GM19438 (cell line): ENCODE measurements at regions not wholly inside any gene's neighbourhood (a gene's known extent, or its start where the extent isn't known, plus 50 kb on each side); places are given as distances from the start of the nearest gene placed in this dataset.

Experiments
- ATAC-seq: cut with Tn5 transposase; IDR thresholded peaks from one replicate; pipeline ENCODE4 v1.9.1; 2021; ENCODE audit warnings: low read depth; ENCODE audit not compliant: unreplicated experiment

DNA sequence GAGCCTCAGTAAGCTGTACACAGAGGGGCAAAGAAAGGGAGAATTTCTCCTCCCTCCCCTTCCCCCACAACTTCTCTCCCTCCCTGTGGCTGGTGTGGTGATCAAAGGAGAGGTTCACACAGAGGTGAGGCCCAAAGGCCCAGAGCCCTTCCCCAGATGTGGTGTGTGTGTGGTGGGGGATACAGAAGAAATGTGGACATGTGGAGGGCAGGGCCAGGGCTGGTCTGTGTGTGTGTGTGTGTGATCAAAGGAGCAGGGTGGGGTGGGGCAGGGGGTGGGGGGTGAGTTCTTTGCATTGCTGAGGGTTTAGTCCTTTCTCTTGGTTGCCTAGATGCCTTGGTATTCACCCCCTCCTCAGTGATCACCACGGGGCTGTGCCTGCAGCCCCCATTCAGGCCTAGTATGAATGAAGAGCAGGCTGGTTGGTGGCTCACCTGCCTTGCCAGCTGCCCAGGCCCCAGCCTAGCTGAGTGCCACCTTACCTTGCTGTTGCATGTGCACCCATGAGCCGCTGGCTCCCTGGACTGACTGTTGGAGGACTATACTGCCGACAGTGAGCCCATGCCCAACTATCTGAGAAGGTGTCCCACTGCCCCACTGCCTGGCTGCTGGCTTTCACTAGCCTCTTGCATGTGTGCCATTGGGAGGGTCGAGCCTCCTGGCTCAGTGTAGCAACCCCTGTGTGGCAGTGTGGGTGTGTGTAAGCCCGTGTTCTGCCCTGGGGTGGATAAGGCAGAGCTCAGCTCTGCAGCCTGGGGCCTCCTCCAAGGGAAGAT, 101.9 kb downstream of the EFNB1 start:
- no peak for ATAC-seq

DNA sequence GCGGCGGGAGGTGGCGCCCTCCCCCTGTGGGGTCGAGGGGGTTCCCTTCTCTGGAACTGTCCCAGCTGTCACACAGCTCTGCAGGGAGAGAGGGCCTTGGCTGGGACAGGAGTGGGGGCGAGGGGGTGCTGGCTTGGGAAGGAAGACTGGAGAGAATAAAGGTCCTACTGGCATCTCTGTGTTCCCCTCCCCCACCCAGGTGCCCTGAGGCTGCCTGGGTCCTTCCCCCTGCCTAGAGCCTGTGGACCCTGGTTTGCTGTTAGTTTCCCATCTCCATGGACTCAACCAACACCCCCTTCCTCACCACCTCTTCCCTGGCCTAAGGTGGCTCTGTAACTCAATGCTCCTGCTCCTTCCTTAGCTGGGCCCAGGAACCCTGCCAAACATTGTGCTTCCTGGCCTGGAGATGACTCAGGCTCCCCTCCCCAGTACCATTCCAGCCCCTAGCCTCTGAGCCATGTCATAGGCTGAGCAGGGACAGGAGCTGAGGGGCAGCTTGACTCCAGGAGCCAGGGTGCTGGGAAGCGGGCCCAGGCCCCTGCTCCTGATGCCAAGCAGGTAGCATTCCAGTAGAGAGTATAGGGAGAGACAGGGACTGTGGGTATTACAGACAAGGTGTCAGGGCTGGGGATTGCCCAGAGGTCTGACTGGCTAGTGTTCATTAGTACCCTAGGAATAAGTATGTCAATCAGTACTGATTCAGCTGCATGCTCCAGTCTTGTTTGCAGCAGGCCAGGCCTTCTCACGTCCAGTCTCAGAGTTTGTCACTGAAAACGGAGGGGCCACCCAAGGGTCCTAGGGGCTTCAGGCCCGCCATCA, 100.7 kb downstream of the EFNB1 start:
- no peak for ATAC-seq

DNA sequence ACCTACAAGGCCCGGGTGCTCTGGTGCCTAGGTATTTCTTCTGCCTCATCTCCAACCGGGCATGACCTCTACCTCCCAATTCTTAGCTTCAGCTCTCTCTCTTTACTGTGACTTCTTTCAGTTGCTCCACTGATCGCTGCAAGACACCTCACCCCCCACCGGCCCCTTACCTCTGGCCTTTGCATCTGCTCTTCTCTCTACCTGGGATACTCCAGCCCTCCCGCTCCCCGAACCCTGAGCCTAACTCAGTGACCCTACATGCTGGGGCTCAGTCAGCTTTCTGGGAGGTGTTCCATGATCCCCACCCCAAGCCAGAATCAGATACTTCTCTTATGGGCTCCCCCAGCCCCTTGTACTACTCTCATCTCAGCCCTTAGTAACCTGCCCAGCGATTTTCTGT, 99.6 kb downstream of the EFNB1 start:
- ATAC-seq: no peak

DNA sequence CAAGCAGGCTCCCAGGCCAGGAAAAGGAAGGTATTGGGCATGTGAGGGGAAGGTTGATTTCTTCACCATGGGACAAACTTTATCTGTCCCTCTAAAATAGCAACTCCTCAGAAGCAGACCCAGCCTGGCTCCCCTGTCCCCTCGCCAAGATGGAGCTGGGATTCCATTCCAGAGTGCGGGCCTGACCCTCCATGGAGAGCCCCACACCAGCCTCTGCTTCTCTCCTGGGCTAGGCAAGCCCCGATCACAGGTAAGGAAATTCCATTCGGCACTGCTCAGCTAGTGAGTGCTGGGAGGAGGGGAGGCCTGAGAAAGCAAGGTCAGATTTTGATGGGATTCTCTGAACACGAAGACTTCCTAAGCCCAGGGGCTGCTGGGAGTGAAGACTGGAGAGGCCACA, 98.4 kb downstream of the EFNB1 start:
- ATAC-seq: no peak

DNA sequence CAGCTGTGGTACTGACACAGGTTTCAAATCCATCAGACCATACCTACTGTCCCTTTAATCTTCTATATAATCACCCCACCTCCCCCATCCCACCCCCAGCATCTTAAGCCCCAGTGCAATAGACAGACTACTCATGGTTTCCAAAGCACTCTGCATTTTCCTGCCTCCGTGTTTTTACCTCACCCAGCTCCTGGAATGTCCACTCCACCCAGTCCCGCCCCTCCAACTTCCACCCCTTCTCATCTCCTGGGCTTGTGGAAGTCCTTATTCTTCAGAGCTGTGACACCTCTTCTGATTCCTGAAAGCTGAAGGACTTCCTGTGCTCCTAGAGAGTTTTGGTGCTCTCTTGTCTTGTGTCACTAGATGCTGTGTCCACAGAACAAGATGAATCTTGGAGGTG, 94.3 kb downstream of the EFNB1 start:
- no peak for ATAC-seq

DNA sequence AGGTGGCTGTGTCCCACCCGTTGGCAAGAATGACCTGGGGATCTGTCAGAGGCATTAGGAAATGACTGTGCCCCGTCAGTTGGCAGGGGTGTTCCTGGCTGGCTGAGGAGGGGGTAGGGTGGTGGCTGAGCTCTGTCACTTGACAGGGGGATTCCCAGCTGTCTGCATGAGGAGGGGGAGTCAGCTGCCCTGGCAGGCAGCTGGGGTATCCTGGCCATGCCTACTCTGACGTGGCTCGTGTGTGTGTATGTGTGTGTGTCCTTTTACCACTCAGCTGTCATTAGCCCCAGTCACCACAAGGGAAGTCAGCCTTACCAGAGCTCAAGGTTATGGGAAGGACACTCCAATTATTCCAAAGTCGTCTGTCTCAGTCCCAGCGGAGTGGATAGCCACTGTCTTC, 93.2 kb downstream of the EFNB1 start:
- ATAC-seq: no peak

DNA sequence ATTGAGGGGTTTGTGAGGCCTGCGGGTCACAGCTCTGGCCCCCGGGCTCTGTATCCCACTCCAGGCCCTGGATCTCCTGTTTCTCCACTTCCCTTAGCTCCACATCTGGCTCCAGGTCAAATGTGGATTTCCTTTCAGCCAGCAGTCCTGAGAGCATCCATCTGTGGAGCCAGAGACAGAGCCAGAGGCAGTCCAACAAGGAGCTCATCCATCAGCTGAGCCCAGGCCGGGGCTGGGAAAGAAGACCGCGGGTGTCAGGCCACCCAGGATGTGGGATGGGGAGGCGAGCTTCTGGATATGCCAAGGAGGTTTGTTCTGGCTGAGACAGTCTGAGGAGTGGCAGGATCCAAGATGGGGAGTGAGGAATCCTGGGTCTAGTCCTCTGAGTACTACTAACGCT, 91.7 kb downstream of the EFNB1 start:
- ATAC-seq: no peak

DNA sequence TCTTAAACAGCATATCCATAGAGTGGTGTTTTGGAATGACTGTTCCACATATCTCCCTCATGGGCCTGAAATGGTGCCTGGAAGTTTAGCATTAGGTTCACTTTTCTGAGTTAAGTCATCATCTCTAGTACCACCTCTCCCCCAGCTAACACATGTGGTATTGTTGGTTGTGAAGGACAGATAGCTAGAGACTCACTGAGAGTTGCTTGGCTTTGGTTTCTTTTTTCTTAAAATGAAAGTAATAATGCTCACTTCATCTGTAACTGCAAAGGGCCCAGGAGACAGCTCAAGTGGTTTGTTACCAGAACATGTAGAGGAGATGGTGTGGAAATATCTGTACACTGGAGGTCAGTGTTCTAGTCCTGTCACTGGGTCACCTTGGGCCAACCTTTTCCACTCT, 90.9 kb downstream of the EFNB1 start:
- ATAC-seq: no peak

DNA sequence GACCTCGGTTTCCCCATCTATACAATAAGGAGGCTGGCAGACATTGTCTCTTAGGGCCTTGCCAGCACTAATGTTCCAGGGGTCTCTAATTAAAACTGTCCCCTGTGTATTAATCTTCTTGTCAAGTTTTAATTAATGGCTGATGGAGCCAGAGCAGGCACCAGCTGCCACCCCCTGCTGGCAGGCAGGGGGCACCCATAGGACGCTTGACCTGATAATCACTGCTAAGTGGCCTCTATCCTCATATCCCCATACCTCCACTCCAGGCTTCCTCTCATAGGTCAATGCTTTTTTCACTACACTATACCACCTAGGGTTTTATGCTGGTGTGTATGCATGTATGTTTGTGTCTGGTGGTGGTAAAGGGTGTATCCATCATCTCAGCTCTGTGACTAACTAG, 89.4 kb downstream of the EFNB1 start:
- ATAC-seq: no peak

DNA sequence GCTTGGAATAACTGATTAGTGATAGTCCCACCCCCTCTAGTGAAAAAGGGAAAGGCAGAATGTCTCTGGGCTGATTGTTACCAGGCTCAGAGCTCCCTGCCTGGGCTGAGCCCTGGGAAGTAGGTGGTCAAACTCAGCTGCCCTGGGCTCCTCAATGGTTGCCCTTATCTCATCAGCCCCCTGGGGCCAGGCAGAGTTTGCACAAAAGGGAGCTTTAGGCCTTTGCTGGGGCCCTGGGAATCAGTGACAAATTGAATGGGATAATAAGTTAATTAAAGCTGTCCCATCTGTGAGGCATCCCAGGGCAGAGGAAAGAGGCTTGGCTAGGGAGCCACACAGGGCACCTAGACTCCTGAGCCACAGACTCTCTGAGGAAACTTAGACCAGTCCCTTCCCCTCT, 89.0 kb downstream of the EFNB1 start:
- ATAC-seq: no peak

DNA sequence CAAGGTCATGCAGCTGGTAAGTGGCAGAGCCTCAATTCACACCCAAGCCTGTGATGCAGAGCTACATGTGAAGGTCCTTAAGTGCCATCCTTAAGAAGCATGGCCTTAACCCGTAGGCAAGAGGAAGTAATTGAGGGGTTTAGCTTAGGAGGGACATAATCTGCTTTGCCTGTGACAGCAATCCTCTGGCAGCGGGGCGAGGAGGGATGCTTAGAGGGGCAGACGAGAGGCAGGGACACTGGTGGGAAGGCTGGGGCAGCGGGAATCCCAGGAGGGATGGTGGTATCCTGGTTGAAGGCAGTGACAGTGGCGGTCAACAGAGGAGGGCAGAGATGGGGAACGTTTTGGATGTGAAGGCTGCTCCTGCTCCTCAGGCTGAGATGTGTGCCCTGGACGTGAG, 88.1 kb downstream of the EFNB1 start:
- no peak for ATAC-seq

DNA sequence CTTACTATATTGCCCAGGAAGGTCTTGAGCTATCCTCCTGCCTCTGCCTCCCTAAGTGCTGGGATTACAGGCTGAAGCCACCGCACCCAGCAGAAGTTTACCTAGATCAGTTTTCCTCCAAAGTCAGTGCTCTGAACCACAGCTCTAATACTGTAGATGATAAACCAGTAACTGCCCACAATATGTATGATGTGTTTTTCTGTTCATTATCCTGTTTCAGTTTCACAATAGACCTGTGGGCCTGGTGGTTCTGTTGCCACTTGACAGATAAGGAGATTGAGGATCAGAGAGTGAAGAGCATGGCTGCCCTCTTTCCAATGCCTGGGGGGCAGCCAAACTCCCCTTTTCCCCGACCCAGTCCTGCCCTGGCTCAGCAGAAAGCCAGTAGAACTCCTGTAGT, 87.0 kb downstream of the EFNB1 start:
- ATAC-seq: peak; percentile 72

DNA sequence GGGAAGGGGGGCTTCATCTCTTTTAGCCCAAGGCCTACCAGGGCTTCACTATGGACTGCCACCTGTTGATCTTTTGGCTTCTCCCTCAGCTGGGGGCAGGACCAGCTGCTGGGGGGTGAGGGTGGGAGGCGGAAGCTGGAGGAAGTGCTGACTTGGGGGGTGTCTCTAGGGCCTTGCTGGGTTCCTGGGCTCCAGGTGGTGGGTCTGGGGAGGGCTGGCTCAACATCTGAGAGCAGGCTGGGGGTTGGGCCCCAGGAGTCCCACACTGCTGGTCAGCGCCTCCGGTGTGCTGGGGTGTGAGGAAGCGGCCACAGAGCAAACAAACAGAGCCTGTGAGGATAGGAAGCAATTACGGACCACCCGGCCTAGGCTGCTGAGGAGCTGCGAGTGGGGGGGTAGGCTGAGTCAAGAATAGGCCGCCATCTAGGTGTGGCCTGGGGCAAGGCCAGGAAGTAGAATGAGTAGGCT, 85.7 kb downstream of the EFNB1 start:
- ATAC-seq: no peak

DNA sequence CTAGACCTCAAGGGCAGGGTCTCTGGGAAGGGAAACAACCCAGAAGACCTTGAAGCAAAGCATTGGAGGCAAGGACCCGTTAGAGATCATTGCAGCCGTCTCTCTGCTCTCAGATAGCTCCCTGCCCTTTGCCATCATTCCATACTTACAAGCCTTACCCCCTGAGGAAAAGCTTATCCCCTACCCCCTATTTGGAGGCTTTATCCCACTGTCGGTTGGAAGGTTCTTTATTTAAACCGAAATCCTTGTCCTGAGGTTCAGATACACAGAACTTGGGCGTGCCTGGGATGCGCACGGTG, 84.4 kb downstream of the EFNB1 start:
- ATAC-seq: no peak

DNA sequence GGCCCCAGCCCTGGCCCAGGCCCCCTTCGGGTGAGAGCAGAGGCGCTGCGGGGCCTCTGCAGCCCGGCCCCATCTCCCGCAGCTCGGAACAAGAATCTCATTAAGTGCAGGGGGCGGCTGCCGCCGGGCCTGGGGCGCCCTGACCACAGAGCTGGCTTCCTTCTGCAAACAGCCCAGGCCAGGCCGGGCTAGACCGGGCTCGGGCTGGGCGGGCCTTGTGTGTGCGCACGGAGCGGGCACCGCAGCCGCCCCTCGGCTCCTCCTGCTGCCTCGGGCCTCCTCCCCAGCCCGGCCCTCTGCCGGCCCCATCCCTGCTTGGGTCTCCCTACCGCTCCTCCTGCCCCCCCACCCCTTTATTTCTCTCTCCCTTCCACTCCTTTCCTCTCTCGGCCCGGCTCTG, 83.3 kb downstream of the EFNB1 start:
- ATAC-seq: no peak

DNA sequence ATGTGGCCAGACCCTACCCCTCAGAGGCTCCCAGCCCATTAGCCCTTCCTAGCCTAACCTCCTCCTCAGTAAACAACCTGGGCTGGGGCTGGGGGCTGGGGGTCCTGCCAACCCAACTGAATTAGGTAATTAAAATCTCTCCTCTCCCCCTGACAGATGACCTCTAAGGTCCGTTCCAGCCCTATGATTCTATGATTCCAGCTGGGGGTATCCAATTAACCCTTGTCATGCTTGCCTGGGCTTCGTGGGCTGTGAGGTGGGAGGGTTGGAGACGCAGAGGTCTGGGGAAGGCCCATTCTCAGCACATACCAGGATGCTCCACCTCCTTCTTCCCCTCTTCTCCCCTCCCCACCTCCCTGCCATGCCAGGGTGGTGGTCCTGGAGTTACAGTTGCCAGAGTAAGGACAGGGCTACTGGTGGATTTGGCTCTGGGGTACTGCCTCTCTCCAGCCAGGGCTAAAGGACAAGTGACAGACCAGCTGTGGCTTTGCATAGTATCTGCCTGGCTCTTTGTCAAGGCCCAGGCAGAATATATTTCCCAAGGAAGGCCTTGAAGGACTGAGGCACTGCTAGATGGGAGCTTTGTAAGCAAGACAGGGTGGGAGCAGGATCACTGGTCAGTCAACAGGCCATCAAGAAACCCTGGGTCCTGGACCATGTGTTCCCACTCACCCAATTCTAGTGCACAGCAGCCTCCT, 82.1 kb downstream of the EFNB1 start:
- ATAC-seq: no peak

DNA sequence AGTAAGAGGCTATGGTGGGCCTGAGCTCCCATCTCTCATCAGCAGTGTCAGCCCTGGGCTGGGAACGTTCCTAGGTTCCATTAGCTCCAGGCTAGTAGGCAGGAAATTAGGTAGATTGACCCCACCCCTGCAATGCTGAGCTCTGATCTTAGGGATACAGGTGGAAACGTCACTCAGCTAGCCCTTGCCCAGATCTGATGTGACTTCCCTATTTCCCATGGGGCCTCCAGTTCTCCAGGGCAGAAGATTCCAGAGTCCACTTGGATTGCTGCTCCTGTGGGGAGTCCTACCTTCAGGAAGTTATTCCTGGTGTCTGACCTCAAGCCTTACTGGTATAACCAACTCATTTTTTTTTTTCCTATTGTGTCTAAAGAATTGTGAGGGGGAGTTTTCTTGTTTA, 81.1 kb downstream of the EFNB1 start:
- no peak for ATAC-seq

DNA sequence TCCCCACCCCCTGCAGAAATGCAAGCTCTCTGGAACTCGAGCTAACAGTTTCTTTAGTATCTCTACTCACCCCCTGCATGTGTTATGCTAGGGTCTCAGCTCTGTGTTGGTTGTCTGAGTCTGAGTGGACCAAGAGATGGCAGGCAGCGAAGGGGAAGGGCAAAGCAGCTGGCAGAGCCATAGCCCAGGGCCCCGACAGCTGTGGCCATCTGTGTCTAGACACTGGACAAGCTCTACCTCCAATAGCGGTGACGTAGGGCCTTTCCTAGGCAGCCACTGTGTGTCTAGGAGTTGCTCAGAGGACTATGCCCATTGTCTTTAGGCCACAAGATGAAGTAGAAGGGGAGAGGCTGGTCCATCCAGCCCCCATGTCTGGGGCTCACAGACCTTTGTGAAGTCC, 79.2 kb downstream of the EFNB1 start:
- no peak for ATAC-seq

DNA sequence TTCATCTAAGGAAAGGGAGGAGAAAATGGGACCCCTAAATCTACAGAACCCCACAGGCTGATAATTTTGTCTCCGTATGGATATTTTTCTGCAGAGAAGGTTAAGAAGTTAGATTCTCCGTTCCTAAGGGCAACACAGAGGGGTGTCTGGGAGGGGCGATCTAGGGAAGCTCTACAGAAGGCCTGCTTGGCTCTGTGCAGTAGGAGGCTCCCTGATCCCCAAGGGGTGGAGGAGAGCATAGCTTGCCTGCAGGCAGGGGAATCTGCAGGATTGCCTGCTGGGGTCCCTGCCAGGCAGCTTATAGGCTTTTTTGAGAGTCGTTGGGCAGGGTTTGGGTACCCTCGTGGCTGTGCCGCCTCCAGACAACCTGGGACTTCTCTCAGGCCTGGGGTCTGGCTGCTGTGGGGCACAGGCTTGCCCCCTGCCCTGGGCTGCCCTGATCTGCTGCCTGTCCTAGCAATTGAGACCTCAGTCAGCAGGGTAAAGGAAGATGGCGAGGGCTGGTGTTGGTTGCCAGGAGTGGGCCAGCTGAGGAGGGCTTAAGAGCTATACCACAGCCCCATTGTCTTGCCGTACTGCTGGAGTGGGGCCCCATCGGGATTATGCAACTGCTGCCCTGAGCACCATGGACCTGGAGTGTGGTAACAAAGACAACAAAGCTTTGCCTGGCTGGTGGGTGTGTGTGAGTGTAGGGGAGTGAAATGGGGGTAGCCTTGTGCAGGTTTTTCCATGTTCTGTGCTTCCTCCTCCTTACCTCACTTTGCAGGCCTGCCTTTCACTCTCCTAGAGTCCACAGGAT, 74.1 kb downstream of the EFNB1 start:
- no peak for ATAC-seq

DNA sequence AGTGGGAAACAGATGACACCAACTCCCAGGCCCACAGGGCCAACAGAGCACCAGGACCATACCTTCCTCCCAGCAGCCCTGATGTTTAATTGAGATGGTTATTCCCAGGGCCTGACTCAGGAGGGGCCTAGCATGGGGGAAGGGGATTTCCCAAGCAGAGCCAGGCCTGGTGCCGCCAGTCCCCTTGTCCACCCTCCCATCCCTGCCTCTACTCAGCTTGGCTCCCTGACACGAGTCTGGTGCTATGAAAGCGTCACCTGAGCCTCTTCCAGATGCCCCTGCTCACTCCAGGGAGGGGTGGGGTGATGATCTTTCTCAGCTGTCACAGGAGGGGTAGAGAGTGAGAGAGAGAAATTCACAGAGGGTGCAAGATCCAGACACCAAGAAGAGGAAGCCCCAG, 72.7 kb downstream of the EFNB1 start:
- no peak for ATAC-seq

DNA sequence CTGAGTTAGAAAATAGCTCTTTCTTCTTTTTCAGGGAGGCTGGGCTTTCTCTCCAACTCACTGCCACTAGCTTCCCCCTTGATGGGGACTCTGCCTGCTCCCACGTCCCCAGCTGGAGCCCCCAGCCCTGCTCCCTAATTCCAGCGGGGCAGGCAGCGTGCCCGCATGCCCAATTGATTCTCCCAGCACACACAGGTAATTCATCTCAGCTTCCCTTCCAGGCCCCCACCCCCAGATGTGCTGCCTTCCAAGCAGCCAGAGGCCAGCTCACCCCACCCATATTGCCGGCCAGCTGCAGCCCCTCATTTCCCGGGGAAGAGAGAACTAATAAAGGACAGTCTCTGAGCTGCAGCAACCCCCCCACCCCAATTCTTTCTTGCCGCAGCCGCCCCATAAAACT, 69.8 kb downstream of the EFNB1 start:
- no peak for ATAC-seq
